Cardiac fibroblast (primary cell): ENCODE measurements at regions not wholly inside any gene's neighbourhood (a gene's known extent, or its start where the extent isn't known, plus 50 kb on each side); places are given as distances from the start of the nearest gene placed in this dataset.

ENCODE experiments used
- DNase-seq, 2 donors: peaks; one replicate each; pipeline versions ENCODE4 v3.0.0 to v3.0.0-alpha.2; 2010; ENCODE audit warnings: low read depth in 2 of 2
- H3K4me3 ChIP-seq, 2 donors: replicated peaks in 1 of 2; 1 replicate in 1 of 2; 2 replicates in 1 of 2; pipeline ENCODE4 v1.5.1; 2011; ENCODE audit warnings: low read depth in 2 of 2, low read length in 2 of 2, mild to moderate bottlenecking in 2 of 2, moderate library complexity in 1 of 2
- TF ChIP-seq, protein P1 (sequence below): IDR thresholded peaks from one replicate; pipeline ENCODE4 v1.5.1; 2011; ENCODE audit warnings: low read depth, mild to moderate bottlenecking, low read length, inconsistent platforms

DNA sequence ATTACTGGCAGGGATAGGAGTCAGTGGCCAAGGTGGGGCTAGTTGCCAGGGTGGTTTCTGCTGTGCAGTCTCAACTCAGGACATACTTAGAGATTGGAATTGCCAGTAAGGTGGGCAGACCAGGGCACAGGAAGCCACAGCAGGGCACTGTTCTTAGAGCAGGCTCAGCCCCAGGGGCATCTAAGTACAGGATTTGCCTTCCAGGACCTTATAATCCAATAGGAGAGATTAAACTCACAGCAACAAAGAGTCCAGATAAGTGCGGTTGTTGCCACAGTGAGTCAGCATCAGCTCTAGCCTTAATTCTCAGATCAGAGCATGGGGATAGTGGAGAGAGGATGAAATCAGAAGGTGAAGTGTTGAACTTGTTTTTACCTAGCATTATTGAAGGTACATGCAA, 265.8 kb upstream of the TRPC7 start:
- H3K4me3 ChIP-seq = no peak overlapping the region
- TF ChIP-seq, protein P1, sequence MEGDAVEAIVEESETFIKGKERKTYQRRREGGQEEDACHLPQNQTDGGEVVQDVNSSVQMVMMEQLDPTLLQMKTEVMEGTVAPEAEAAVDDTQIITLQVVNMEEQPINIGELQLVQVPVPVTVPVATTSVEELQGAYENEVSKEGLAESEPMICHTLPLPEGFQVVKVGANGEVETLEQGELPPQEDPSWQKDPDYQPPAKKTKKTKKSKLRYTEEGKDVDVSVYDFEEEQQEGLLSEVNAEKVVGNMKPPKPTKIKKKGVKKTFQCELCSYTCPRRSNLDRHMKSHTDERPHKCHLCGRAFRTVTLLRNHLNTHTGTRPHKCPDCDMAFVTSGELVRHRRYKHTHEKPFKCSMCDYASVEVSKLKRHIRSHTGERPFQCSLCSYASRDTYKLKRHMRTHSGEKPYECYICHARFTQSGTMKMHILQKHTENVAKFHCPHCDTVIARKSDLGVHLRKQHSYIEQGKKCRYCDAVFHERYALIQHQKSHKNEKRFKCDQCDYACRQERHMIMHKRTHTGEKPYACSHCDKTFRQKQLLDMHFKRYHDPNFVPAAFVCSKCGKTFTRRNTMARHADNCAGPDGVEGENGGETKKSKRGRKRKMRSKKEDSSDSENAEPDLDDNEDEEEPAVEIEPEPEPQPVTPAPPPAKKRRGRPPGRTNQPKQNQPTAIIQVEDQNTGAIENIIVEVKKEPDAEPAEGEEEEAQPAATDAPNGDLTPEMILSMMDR = no peak
- DNase-seq = peak in 1 of 2 donors; percentile 2

DNA sequence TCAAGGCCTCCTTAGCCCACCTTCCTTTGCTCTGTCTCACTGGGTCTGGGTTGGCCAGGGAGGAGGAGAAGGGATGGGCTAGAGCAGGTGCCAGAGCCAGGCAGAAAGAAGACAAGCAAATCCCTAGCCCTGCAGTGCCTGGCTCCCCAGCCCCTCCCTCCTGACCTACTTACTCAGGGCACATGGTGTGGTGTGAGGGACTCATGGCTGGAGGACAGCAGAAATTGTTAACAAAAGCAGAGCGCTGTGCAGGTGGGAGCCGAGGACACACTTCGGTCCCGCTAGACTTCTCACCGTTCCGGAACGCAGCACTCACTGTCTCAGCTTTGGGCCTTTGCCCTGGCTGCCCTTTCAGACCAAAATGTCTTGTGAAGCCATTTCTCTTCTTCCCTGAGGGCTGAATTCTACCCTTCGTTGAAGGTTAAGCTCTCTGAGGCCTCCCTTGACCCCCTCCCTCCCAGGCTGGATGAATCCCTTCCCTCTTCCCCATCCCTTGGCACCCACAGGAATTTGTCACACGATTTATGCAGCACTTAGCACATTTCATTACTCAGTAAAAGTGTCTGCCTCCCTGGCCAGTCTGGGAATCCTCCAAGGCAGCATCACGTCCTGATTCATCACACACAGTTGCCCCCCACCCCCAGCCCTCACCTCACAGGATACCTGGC, 263.9 kb upstream of the TRPC7 start:
- no peak for DNase-seq
- H3K4me3 ChIP-seq = no peak overlapping the region

GRCh38 chr5:136626531-136626930, 261.2 kb upstream of the TRPC7 start:
- H3K4me3 ChIP-seq = no peak overlapping the region
- TF ChIP-seq, protein P1 = no peak
- DNase-seq = no peak

More for the DNA sequence above, 263.9 kb upstream of the TRPC7 start:
- TF ChIP-seq, protein P1 = no peak

- no peak overlapping the region for H3K4me3 ChIP-seq
- peak in 1 of 2 donors; percentile 36 for DNase-seq
- TF ChIP-seq, protein P1 = no peak
Measured at GRCh38 chr5:136622747-136623146, 257.4 kb upstream of the TRPC7 start.

GRCh38 chr5:136621743-136622142, 256.4 kb upstream of the TRPC7 start:
- no peak for DNase-seq
- TF ChIP-seq, protein P1 = no peak
- no peak overlapping the region for H3K4me3 ChIP-seq

DNA sequence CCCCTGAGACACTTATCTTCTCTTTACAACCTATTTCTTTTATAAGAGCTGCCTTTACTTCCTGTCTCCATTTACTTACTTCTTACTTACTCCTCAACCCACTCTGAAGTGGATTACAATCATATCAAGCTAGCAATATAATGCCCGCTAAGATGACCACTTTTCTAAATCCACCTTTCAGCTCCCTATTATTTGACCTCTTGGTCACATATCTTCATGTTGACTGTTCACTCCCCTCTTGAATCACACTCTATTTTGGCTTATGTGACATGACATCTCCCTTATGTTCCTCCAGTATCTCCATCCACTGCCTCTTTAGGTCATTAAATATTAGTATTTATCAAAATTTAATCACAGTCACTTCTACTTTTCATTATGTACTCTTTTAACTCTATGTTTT, 255.3 kb upstream of the TRPC7 start:
- H3K4me3 ChIP-seq = no peak overlapping the region
- DNase-seq = no peak
- TF ChIP-seq, protein P1 = no peak

DNA sequence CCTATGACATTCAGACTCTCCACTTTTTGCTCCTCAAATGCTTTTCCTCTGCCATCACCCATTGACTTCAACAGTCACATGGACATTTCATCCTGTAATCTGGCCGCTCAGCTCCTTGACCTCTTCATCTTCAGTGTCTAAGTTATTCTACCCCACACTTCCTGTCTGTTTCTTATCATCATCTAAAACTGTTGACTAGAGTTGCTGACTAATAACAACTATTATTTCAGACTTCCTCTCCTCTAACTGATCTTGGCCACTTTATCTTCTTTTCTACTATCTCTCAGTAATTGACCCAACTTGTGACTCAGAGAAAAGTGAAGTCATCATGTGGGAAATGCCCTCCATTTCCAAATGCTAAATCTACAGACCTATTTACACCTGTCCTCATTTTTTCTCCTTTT, 254.7 kb upstream of the TRPC7 start:
- DNase-seq = peak; percentile 15 to 31
- no peak overlapping the region for H3K4me3 ChIP-seq
- TF ChIP-seq, protein P1 = no peak
